GM12878 (cell line): ENCODE measurements at regions not wholly inside any gene's neighbourhood (a gene's known extent, or its start where the extent isn't known, plus 50 kb on each side); places are given as distances from the start of the nearest gene placed in this dataset.

Experiments used
- CTCF ChIP-seq, 3 experiments: IDR thresholded peaks in 2 of 3; conservative IDR thresholded peaks in 1 of 3; 2 replicates each; pipeline ENCODE4 v1.5.1; 2011; ENCODE audit warnings: low read depth in 3 of 3, low read length in 3 of 3, mild to moderate bottlenecking in 3 of 3, control low read depth in 2 of 3, moderate library complexity in 2 of 3, inconsistent platforms in 1 of 3, mixed read lengths in 1 of 3; ENCODE audit not compliant: control insufficient read depth in 2 of 3, insufficient read depth in 1 of 3; ENCODE audit errors: extremely low read depth in 1 of 3
- MTA3 ChIP-seq: IDR thresholded peaks from 2 replicates; pipeline ENCODE4 v1.6.1; 2012; ENCODE audit warnings: low read length, inconsistent platforms, borderline replicate concordance
- MXI1 ChIP-seq: fragments of 150-350 bp; IDR thresholded peaks from 2 replicates; pipeline ENCODE4 v1.6.1; 2011; ENCODE audit warnings: low read depth, mild to moderate bottlenecking, inconsistent platforms, low read length, improper control_type of control experiment
- NR2F1 ChIP-seq: fragments of 450-650 bp; conservative IDR thresholded peaks from 2 replicates; pipeline ENCODE4 v1.6.1; 2017; ENCODE audit warnings: mild to moderate bottlenecking
- POLR2A ChIP-seq: IDR thresholded peaks from 2 replicates; pipeline ENCODE4 v1.6.1; 2011; ENCODE audit warnings: low read depth, mild to moderate bottlenecking, low read length
- POLR2AphosphoS5 ChIP-seq: IDR thresholded peaks from 2 replicates; pipeline ENCODE4 v1.6.1; 2011; ENCODE audit warnings: mild to moderate bottlenecking, low read length, inconsistent platforms
- RAD21 ChIP-seq: IDR thresholded peaks from 2 replicates; pipeline ENCODE4 v1.6.1; 2011; ENCODE audit warnings: mild to moderate bottlenecking, low read depth, low read length, moderate library complexity; ENCODE audit not compliant: insufficient read depth
- RFX5 ChIP-seq: IDR thresholded peaks from 2 replicates; pipeline ENCODE4 v1.6.1; 2011; ENCODE audit warnings: low read depth, low read length, improper control_type of control experiment
- SRF ChIP-seq, 2 experiments: IDR thresholded peaks; 2 replicates each; pipeline ENCODE4 v1.6.1; 2011; ENCODE audit warnings: low read depth in 2 of 2, low read length in 2 of 2, mild to moderate bottlenecking in 1 of 2, moderate library complexity in 1 of 2
- ZBTB33 ChIP-seq: fragments of 450-650 bp; IDR thresholded peaks from 2 replicates; pipeline ENCODE4 v1.6.1; 2017; ENCODE audit warnings: mild to moderate bottlenecking
- ZNF274 ChIP-seq: IDR thresholded peaks from one replicate; pipeline ENCODE4 v1.8.0; 2011; ENCODE audit not compliant: insufficient read length, insufficient read depth

- TF ChIP-seq MXI1 (no peak), RAD21 (no peak), RFX5 (no peak), NR2F1 (no peak), ZNF274 (no peak), MTA3 (no peak), POLR2AphosphoS5 (no peak), ZBTB33 (no peak), POLR2A (no peak), SRF (IDR thresholded peaks at IDR 0.05; ENCODE audit: low read depth in 2 of 2, low read length in 2 of 2) (no peak), CTCF (IDR thresholded peaks at IDR 0.05 in 2 of 3, conservative IDR thresholded peaks at IDR 0.05 in 1 of 3; ENCODE audit: control insufficient read depth in 2 of 3, extremely low read depth in 1 of 3, insufficient read depth in 1 of 3, low read depth in 3 of 3, low read length in 3 of 3) (no peak)
Measured at GRCh38 chr3:22585504-22585903, 617.6 kb upstream of the UBE2E2 start.
